Chondrocyte (in vitro differentiated cells): ENCODE measurements at regions not wholly inside any gene's neighbourhood (a gene's known extent, or its start where the extent isn't known, plus 50 kb on each side); places are given as distances from the start of the nearest gene placed in this dataset.

Experiments
- DNase-seq: peaks from one replicate; pipeline ENCODE4 v3.0.0; 2021; ENCODE audit warnings: mixed read lengths, low spot score
- H3K27ac Mint-ChIP-seq: one replicate; pipeline ENCODE4 v1.8.0; 2021; ENCODE audit warnings: mild to moderate bottlenecking, moderate library complexity, mixed read lengths; ENCODE audit not compliant: unreplicated experiment
- H3K27me3 Mint-ChIP-seq: 2 replicates; pipeline ENCODE4 v1.8.0; 2021; ENCODE audit warnings: low read depth, mixed read lengths
- H3K36me3 Mint-ChIP-seq: 2 replicates; pipeline ENCODE4 v1.8.0; 2021; ENCODE audit warnings: low read depth, mixed read lengths
- H3K4me1 Mint-ChIP-seq: 2 replicates; pipeline ENCODE4 v1.8.0; 2021; ENCODE audit warnings: low read depth, mild to moderate bottlenecking, mixed read lengths
- H3K4me3 Mint-ChIP-seq: one replicate; pipeline ENCODE4 v1.8.0; 2021; ENCODE audit warnings: mild to moderate bottlenecking, moderate library complexity, mixed read lengths; ENCODE audit not compliant: unreplicated experiment
- H3K9me3 Mint-ChIP-seq: 2 replicates; pipeline ENCODE4 v1.8.0; 2021; ENCODE audit warnings: low read depth, mixed read lengths
- TF ChIP-seq, protein P1 (sequence below): fragments of 200-600 bp; sonication (generic); IDR thresholded peaks from 2 replicates; pipeline ENCODE4 v1.5.0; 2021; ENCODE audit warnings: antibody characterized with exemption, mild to moderate bottlenecking, moderate library complexity

GRCh38 chr5:72606525-72606924, 99.3 kb upstream of the ZNF366 start:
- no peaks in the 10 kb centered on the region for H3K9me3 Mint-ChIP-seq
- TF ChIP-seq, protein P1, sequence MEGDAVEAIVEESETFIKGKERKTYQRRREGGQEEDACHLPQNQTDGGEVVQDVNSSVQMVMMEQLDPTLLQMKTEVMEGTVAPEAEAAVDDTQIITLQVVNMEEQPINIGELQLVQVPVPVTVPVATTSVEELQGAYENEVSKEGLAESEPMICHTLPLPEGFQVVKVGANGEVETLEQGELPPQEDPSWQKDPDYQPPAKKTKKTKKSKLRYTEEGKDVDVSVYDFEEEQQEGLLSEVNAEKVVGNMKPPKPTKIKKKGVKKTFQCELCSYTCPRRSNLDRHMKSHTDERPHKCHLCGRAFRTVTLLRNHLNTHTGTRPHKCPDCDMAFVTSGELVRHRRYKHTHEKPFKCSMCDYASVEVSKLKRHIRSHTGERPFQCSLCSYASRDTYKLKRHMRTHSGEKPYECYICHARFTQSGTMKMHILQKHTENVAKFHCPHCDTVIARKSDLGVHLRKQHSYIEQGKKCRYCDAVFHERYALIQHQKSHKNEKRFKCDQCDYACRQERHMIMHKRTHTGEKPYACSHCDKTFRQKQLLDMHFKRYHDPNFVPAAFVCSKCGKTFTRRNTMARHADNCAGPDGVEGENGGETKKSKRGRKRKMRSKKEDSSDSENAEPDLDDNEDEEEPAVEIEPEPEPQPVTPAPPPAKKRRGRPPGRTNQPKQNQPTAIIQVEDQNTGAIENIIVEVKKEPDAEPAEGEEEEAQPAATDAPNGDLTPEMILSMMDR, result no peak
- H3K27me3 Mint-ChIP-seq, result no peaks in the 10 kb centered on the region
- H3K4me1 Mint-ChIP-seq, result peaks cover 15% of the 10 kb centered on the region
- no peaks in the 10 kb centered on the region for H3K36me3 Mint-ChIP-seq
- H3K27ac Mint-ChIP-seq, result no peak overlapping the region
- H3K4me3 Mint-ChIP-seq, result no peak overlapping the region
- DNase-seq, result no peak

DNA sequence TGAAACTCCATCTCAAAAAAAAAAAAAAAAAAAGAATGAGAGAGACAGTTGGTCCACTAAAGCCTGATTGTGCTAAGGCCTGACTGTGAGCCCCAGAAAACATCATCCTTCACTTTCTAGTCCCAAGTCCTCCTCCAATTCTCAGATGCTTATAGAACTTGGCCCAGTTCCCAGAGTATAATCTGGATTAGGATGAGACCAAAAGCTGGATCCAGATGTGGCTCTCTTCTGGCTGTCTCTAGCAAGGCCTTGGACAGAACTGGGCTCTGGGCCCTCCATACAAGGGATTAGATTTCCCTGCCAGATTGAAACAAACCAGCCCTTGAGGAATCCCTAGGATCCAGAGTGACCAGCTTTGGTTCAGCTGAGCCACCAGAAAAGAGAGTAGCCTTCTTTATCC, 98.4 kb upstream of the ZNF366 start:
- DNase-seq, result no peak
- H3K4me1 Mint-ChIP-seq, result peaks cover 8% of the 10 kb centered on the region
- TF ChIP-seq, protein P1, result no peak
- no peaks in the 10 kb centered on the region for H3K36me3 Mint-ChIP-seq
- no peak overlapping the region for H3K4me3 Mint-ChIP-seq
- H3K9me3 Mint-ChIP-seq, result no peaks in the 10 kb centered on the region
- no peaks in the 10 kb centered on the region for H3K27me3 Mint-ChIP-seq
- H3K27ac Mint-ChIP-seq, result no peak overlapping the region

- no peaks in the 10 kb centered on the region for H3K27me3 Mint-ChIP-seq
- H3K27ac Mint-ChIP-seq, result no peak overlapping the region
- no peaks in the 10 kb centered on the region for H3K9me3 Mint-ChIP-seq
- TF ChIP-seq, protein P1, result no peak
- H3K4me1 Mint-ChIP-seq, result peaks cover 5% of the 10 kb centered on the region
- no peaks in the 10 kb centered on the region for H3K36me3 Mint-ChIP-seq
- no peak overlapping the region for H3K4me3 Mint-ChIP-seq
- no peak for DNase-seq
Measured at GRCh38 chr5:72604798-72605154, 97.6 kb upstream of the ZNF366 start.

DNA sequence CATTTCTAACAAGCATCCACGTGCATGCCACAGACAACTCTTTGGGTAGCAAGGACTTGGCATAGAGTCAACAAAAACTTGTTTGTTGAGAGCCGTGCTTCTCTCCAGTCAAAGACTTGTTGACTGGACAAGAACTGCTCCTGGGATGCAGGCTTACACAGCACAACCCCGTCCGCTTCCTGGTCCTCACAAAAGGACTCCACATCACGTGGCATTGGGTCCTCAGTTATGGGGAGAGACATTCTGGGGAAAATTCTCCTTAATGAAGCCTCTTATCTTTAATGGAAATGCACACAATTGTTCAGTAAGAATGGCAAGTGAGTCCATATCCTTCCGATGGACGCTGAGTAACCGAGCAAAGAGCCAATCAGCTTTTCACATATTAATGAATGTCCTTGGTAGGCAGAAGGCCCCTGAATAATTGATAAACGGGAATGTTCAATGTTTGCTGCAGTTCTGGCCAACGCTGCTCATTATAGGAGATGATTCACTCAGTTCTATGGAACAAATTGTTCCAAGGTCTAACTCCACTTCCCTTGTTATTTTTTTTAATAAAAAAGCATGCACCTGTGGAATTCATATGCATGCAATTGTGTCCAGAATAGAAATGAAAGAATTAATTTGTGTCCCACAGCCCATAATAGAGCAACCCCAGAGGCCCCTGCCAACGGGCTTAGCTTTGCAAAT, 97.0 kb upstream of the ZNF366 start:
- Mint-ChIP-seq H3K4me1 (peaks cover 5% of the 10 kb centered on the region), H3K4me3 (no peak overlapping the region), H3K27me3 (no peaks in the 10 kb centered on the region), H3K9me3 (no peaks in the 10 kb centered on the region), H3K27ac (no peak overlapping the region), H3K36me3 (no peaks in the 10 kb centered on the region)
- TF ChIP-seq, protein P1, result no peak
- DNase-seq, result no peak

- Mint-ChIP-seq H3K4me1 (no peaks in the 10 kb centered on the region), H3K27ac (no peak overlapping the region), H3K27me3 (no peaks in the 10 kb centered on the region), H3K36me3 (no peaks in the 10 kb centered on the region), H3K4me3 (no peak overlapping the region), H3K9me3 (peaks cover 4% of the 10 kb centered on the region)
- TF ChIP-seq, protein P1, result no peak
- no peak for DNase-seq
Measured at GRCh38 chr5:72602696-72603685, 95.8 kb upstream of the ZNF366 start.
